ENCODE measurements at regions not wholly inside any gene's neighbourhood (a gene's known extent, or its start where the extent isn't known, plus 50 kb on each side); places are given as distances from the start of the nearest gene placed in this dataset.

DNA sequence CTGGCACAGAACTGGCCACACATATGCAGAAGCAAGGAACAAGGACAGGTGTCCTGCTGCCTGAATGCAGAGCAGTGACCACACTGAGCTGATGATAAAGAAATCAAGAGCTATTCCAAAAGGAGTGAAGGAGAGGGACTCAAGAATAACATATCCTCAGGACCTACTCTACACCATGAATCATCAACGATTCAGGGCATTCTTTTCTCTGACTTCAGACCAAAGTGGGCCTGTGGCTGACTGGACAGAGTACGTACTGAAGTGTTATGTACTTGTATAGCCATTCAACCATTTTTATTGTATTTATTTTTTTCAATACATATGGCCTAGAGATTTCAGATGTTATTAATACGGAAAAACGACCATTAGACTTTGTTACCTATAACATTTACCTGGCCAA is 177.5 kb upstream of the TMTC1 start:
- no peak for ATAC-seq
- H3K4me3 ChIP-seq: no peak overlapping the region
- H3K27ac ChIP-seq: no peak overlapping the region
- no peaks in the 10 kb centered on the region for H3K9me3 ChIP-seq
- no peaks in the 10 kb centered on the region for H3K27me3 ChIP-seq
- TF ChIP-seq POLR2A (IDR thresholded peaks at IDR 0.05): no peak
- TF ChIP-seq, protein P1, sequence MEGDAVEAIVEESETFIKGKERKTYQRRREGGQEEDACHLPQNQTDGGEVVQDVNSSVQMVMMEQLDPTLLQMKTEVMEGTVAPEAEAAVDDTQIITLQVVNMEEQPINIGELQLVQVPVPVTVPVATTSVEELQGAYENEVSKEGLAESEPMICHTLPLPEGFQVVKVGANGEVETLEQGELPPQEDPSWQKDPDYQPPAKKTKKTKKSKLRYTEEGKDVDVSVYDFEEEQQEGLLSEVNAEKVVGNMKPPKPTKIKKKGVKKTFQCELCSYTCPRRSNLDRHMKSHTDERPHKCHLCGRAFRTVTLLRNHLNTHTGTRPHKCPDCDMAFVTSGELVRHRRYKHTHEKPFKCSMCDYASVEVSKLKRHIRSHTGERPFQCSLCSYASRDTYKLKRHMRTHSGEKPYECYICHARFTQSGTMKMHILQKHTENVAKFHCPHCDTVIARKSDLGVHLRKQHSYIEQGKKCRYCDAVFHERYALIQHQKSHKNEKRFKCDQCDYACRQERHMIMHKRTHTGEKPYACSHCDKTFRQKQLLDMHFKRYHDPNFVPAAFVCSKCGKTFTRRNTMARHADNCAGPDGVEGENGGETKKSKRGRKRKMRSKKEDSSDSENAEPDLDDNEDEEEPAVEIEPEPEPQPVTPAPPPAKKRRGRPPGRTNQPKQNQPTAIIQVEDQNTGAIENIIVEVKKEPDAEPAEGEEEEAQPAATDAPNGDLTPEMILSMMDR (IDR thresholded peaks at IDR 0.05 in 4 of 5, conservative IDR thresholded peaks at IDR 0.05 in 1 of 5): no peak
- intact Hi-C loops (cut with DNase I; ENCODE audit: low total_unique reads) (no loop called here), in situ Hi-C loops (cut with MboI; ENCODE audit: low sequenced_read_pairs in 4 of 4) (no loop called here)
- no peaks in the 10 kb centered on the region for H3K36me3 ChIP-seq
- H3K4me1 ChIP-seq: no peaks in the 10 kb centered on the region
- DNase-seq: no peak

DNA sequence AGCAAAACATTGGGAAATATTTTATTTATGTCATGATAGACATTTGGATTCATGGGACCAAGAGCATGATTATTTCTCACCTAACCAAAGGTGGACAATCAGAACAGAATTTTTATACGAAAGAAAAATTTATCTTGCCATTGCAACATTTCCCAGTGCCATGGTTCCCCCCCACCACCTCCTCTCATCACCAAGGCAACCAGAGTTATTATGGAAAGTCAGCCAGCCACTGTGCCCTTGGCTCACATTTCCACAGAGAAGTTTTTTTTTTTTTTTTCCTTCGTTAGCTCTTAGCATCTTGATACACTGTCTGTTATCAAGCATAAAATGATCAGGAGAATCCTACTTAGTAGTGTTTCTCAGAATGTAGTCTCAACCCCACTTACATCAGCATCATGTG is 176.4 kb upstream of the TMTC1 start:
- Histone ChIP-seq H3K27ac (no peak overlapping the region), H3K4me3 (no peak overlapping the region), H3K36me3 (no peaks in the 10 kb centered on the region), H3K4me1 (no peaks in the 10 kb centered on the region), H3K27me3 (no peaks in the 10 kb centered on the region), H3K9me3 (no peaks in the 10 kb centered on the region)
- DNase-seq: no peak
- ATAC-seq: no peak
- intact Hi-C loops (cut with DNase I; ENCODE audit: low total_unique reads): no loop called here
- no peak for TF ChIP-seq POLR2A (IDR thresholded peaks at IDR 0.05)
- TF ChIP-seq, protein P1 (IDR thresholded peaks at IDR 0.05 in 4 of 5, conservative IDR thresholded peaks at IDR 0.05 in 1 of 5): no peak
- in situ Hi-C loops (cut with MboI; ENCODE audit: low sequenced_read_pairs in 4 of 4): no loop called here

DNA sequence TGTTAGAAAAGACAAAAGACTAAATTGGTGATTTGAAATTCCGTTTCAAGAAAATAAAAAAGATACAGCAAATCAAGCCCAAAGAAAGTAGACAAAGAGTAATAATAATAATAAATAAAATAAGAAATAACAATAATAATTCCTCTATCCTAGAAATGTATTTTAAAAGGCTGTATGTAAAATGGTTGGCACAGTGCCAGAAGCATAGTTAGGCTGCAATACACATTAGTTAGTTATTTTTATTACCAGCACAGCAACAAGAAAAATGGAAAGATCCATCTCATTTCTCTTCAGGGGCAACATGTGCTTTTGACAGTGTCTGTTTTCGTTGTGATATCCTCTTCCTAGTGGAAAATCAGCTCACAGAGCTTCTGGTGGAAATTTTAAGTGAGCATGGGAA is 174.1 kb upstream of the TMTC1 start:
- DNase-seq (no peak), ATAC-seq (no peak)
- TF ChIP-seq POLR2A (IDR thresholded peaks at IDR 0.05): no peak
- TF ChIP-seq, protein P1 (IDR thresholded peaks at IDR 0.05 in 4 of 5, conservative IDR thresholded peaks at IDR 0.05 in 1 of 5): no peak
- intact Hi-C loops (cut with DNase I; ENCODE audit: low total_unique reads) (loop anchor here (1.0 kb wide), 1 partner anchor 14 kb away; no protein-coding TSS in a partner anchor), in situ Hi-C loops (cut with MboI; ENCODE audit: low sequenced_read_pairs in 4 of 4) (no loop called here)
- no peak overlapping the region for H3K27ac ChIP-seq
- H3K4me1 ChIP-seq: no peaks in the 10 kb centered on the region
- H3K4me3 ChIP-seq: no peak overlapping the region
- H3K9me3 ChIP-seq: no peaks in the 10 kb centered on the region
- H3K27me3 ChIP-seq: no peaks in the 10 kb centered on the region
- H3K36me3 ChIP-seq: no peaks in the 10 kb centered on the region

DNA sequence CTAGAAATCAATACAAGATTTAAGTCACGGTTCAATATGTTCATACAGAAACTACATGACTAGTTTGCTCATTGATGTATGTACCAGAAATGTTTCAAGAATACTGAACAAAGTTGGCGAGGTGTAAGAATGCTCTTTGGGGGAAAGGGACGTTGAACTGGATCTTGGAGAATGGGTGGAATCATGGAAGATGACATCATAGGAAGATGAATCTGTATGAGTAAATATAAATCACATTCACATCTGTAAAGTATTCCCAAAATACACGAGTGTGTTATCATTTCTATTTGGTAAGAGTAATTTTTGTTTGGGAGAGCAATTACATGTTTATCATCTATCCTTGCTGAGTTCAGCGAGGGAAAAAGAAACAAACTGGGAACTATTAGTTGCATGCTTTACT is 162.2 kb upstream of the TMTC1 start:
- in situ Hi-C loops (cut with MboI; ENCODE audit: low sequenced_read_pairs in 4 of 4) (no loop called here), intact Hi-C loops (cut with DNase I; ENCODE audit: low total_unique reads) (no loop called here)
- Histone ChIP-seq H3K36me3 (no peaks in the 10 kb centered on the region), H3K4me1 (no peaks in the 10 kb centered on the region), H3K9me3 (no peaks in the 10 kb centered on the region), H3K27me3 (no peaks in the 10 kb centered on the region), H3K4me3 (no peak overlapping the region), H3K27ac (no peak overlapping the region)
- no peak for ATAC-seq
- DNase-seq: no peak
- no peak for TF ChIP-seq POLR2A (IDR thresholded peaks at IDR 0.05)
- TF ChIP-seq, protein P1 (IDR thresholded peaks at IDR 0.05 in 4 of 5, conservative IDR thresholded peaks at IDR 0.05 in 1 of 5): no peak

DNA sequence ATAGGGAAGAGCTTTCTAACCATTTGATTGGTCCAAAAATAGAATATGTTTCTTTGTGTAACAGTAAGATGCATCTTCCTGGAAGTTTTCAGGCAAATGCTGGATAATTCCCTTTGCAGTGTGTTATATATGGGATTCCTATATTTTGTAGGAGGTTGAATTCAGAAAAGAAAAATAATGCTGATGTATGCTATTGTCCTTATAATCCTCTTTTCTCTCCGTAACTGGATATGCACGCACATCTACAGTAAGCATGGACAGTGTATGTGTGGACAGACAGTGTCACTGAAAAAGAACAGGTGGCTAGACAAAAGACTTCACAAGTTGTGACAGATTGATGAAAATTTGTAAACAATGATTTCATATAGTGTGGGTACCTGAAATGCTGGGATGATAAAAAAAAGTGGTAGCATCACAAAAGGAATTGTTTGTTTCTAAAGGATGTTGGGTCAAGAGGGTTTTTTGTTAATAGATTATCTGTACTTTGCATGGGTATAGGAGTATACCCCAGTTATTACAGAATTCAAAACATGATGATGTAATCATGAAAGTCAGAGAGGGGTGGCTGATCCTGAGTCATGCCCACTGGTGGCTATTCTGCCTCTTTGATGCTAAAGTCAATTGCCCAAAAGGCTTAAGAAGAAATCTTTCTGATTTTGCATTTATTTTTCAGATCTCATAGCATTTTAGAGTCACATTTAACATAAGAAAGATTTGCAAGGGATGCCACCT is 160.7 kb upstream of the TMTC1 start:
- TF ChIP-seq, protein P1 (IDR thresholded peaks at IDR 0.05 in 4 of 5, conservative IDR thresholded peaks at IDR 0.05 in 1 of 5): no peak
- TF ChIP-seq POLR2A (IDR thresholded peaks at IDR 0.05): no peak
- intact Hi-C loops (cut with DNase I; ENCODE audit: low total_unique reads): loop anchor here (1.0 kb wide), 1 partner anchor 13 kb away; no protein-coding TSS in a partner anchor
- Histone ChIP-seq H3K9me3 (no peaks in the 10 kb centered on the region), H3K27me3 (no peaks in the 10 kb centered on the region), H3K4me1 (no peaks in the 10 kb centered on the region), H3K36me3 (no peaks in the 10 kb centered on the region), H3K27ac (no peak overlapping the region), H3K4me3 (no peak overlapping the region)
- DNase-seq (no peak), ATAC-seq (no peak)
- in situ Hi-C loops (cut with MboI; ENCODE audit: low sequenced_read_pairs in 4 of 4): no loop called here
